Nephron (organoid): ENCODE measurements at regions not wholly inside any gene's neighbourhood (a gene's known extent, or its start where the extent isn't known, plus 50 kb on each side); places are given as distances from the start of the nearest gene placed in this dataset.
A peak's percentile ranks its signal among the peaks of the same experiment; 100 is the strongest.
"Not testable (repeated sequence)": the region's sequence is repeated elsewhere in the genome, so short reads cannot be mapped to it uniquely, and the experiment has no call there.

Experiments
- H3K27ac Mint-ChIP-seq, 3 experiments: 2 replicates each; pipeline ENCODE4 v1.8.0; 2020; ENCODE audit warnings: mixed read lengths in 3 of 3, mild to moderate bottlenecking in 2 of 3, moderate library complexity in 1 of 3
- H3K27me3 Mint-ChIP-seq: 2 replicates; pipeline ENCODE4 v1.8.0; 2021; ENCODE audit warnings: low read depth, mild to moderate bottlenecking, moderate library complexity, mixed read lengths
- H3K36me3 Mint-ChIP-seq: 2 replicates; pipeline ENCODE4 v1.8.0; 2020; ENCODE audit warnings: low read depth, mixed read lengths
- H3K4me1 Mint-ChIP-seq: 2 replicates; pipeline ENCODE4 v1.8.0; 2020; ENCODE audit warnings: mixed read lengths
- H3K4me3 Mint-ChIP-seq, 3 experiments: 2 replicates each; pipeline ENCODE4 v1.8.0; 2020; ENCODE audit warnings: mild to moderate bottlenecking in 3 of 3, mixed read lengths in 3 of 3, moderate library complexity in 2 of 3
- H3K9me3 Mint-ChIP-seq: 2 replicates; pipeline ENCODE4 v1.8.0; 2020; ENCODE audit warnings: mixed read lengths
- TF ChIP-seq, protein P1 (sequence below), 3 experiments: fragments of 200-600 bp; sonication (generic); IDR thresholded peaks; one replicate each; pipeline ENCODE4 v1.5.0; 2021; ENCODE audit warnings: antibody characterized with exemption in 3 of 3; ENCODE audit not compliant: unreplicated experiment in 3 of 3

GRCh38 chr11:39345834-39346442 lies 2113.5 kb downstream of the LRRC4C start:
- Mint-ChIP-seq H3K4me1 (peaks cover 17% of the 10 kb centered on the region), H3K36me3 (no peaks in the 10 kb centered on the region), H3K27ac (peak overlapping the region; percentile 59 to 69 (median 61)), H3K4me3 (peak overlapping the region in 1 of 3 experiments; percentile 3), H3K27me3 (no peaks in the 10 kb centered on the region), H3K9me3 (no peaks in the 10 kb centered on the region)
- TF ChIP-seq, protein P1, sequence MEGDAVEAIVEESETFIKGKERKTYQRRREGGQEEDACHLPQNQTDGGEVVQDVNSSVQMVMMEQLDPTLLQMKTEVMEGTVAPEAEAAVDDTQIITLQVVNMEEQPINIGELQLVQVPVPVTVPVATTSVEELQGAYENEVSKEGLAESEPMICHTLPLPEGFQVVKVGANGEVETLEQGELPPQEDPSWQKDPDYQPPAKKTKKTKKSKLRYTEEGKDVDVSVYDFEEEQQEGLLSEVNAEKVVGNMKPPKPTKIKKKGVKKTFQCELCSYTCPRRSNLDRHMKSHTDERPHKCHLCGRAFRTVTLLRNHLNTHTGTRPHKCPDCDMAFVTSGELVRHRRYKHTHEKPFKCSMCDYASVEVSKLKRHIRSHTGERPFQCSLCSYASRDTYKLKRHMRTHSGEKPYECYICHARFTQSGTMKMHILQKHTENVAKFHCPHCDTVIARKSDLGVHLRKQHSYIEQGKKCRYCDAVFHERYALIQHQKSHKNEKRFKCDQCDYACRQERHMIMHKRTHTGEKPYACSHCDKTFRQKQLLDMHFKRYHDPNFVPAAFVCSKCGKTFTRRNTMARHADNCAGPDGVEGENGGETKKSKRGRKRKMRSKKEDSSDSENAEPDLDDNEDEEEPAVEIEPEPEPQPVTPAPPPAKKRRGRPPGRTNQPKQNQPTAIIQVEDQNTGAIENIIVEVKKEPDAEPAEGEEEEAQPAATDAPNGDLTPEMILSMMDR (IDR thresholded peaks at IDR 0.05; ENCODE audit: unreplicated experiment in 3 of 3) = no peak

DNA sequence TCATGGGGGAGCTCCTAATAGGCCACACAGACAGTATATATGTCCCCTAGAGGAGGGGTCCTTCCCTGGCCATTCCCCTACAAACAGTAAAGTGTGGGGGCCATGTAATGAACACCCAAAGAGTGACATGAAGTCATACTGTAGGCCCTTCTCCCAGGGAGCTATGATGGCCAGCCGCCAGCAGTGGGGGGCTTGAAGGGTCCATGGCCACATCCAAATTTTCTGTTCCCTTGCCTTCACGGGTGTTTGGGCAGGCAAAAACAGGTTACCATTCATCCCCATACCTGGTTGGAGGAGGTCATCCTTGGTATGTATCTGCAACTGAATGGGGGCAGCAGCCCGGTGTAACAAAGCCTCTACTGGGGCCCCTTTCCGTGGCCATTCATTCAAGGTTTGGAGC lies 2118.0 kb downstream of the LRRC4C start:
- H3K27me3 Mint-ChIP-seq = no peaks in the 10 kb centered on the region
- H3K4me3 Mint-ChIP-seq = no peak overlapping the region
- peaks cover 15% of the 10 kb centered on the region for H3K9me3 Mint-ChIP-seq
- H3K4me1 Mint-ChIP-seq = peaks cover 17% of the 10 kb centered on the region
- TF ChIP-seq, protein P1 (IDR thresholded peaks at IDR 0.05; ENCODE audit: unreplicated experiment in 3 of 3) = no peak
- H3K36me3 Mint-ChIP-seq = peaks cover 4% of the 10 kb centered on the region
- H3K27ac Mint-ChIP-seq = no peak overlapping the region

DNA sequence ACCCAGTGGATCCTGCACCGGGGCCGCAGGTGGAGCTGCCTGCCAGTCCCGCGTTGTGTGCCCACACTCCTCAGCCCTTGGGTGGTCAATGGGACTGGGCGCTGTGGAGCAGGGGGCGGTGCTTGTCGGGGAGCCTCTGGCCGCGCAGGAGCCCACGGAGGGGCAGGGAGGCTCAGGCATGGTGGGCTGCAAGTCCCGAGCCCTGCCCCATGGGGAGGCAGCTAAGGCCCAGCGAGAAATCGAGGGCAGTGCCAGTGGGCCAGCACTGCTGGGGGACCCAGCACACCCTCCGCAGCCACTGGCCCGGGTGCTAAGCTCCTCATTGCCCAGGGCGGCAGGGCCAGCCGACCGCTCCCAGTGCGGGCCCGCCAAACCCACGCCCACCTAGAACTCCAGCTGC lies 2126.4 kb downstream of the LRRC4C start:
- H3K9me3 Mint-ChIP-seq = peaks cover 17% of the 10 kb centered on the region
- H3K27me3 Mint-ChIP-seq, H3K27ac Mint-ChIP-seq, H3K36me3 Mint-ChIP-seq, H3K4me1 Mint-ChIP-seq, H3K4me3 Mint-ChIP-seq: not testable (repeated sequence)

DNA sequence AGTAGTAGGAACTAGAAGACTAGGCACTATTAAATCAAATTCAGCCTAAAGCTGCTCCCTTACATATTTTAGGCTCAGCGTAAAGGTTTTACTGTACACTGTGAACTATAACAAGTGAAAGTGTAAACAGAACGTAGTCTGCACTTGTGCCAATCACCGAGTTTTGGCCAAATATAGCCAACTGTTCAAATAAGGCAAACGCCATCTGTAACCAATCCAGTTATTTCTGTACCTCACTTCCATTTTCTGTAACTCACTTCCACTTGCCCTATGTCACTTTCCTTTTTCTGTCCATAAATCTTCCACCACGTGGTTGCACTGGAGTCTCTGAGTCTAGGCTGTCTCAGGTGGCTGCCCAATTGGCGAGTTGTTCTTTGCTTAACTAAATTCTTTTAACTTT lies 2132.2 kb downstream of the LRRC4C start:
- H3K36me3 Mint-ChIP-seq = no peaks in the 10 kb centered on the region
- no peak overlapping the region for H3K4me3 Mint-ChIP-seq
- no peaks in the 10 kb centered on the region for H3K4me1 Mint-ChIP-seq
- TF ChIP-seq, protein P1 (IDR thresholded peaks at IDR 0.05; ENCODE audit: unreplicated experiment in 3 of 3) = no peak
- no peaks in the 10 kb centered on the region for H3K27me3 Mint-ChIP-seq
- no peak overlapping the region for H3K27ac Mint-ChIP-seq
- H3K9me3 Mint-ChIP-seq = peaks cover 5% of the 10 kb centered on the region

DNA sequence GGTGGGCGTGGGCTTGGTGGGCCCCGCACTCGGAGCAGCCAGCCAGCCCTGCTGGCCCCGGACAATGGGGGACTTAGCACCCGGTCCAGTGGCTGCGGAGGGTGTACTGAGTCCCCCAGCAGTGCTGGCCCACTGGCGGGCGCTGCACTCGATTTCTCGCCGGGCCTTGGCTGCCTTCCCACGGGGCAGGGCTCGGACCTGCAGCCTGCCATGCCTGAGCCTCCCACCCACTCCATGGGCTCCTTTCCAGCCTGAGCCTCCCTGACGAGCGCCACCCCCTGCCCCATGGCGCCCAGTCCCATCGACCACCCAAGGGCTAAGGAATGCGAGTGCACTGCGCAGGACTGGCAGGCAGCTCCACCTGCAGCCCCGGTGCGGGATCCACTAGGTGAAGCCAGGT lies 2147.6 kb downstream of the LRRC4C start:
- not testable (repeated sequence) for H3K27me3 Mint-ChIP-seq, H3K27ac Mint-ChIP-seq, H3K4me1 Mint-ChIP-seq, H3K36me3 Mint-ChIP-seq, H3K4me3 Mint-ChIP-seq
- H3K9me3 Mint-ChIP-seq = peaks cover 25% of the 10 kb centered on the region

DNA sequence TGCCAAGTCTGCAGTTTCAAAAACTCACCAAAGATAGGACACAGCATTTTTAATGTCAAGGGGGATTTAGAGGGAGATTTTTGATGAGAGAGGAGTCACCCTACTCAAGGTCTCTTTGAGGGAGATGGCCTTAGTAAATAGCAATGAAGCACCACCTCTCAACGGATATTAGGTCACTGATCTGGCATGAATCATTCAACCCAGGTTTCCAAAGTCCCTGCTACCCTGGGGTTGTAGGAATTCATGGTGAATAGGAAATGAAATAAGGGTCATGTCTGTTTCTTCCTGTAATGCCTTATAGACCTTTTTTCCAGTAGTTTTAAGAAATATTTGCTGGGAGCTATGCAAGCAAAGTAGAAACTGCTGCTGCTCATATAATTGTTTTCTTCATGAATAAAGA lies 2154.9 kb downstream of the LRRC4C start:
- peaks cover 15% of the 10 kb centered on the region for H3K9me3 Mint-ChIP-seq
- peak overlapping the region in 1 of 3 experiments; percentile 4 for H3K27ac Mint-ChIP-seq
- H3K36me3 Mint-ChIP-seq = no peaks in the 10 kb centered on the region
- H3K27me3 Mint-ChIP-seq = no peaks in the 10 kb centered on the region
- TF ChIP-seq, protein P1 (IDR thresholded peaks at IDR 0.05; ENCODE audit: unreplicated experiment in 3 of 3) = no peak
- H3K4me3 Mint-ChIP-seq = no peak overlapping the region
- H3K4me1 Mint-ChIP-seq = peaks cover 15% of the 10 kb centered on the region

DNA sequence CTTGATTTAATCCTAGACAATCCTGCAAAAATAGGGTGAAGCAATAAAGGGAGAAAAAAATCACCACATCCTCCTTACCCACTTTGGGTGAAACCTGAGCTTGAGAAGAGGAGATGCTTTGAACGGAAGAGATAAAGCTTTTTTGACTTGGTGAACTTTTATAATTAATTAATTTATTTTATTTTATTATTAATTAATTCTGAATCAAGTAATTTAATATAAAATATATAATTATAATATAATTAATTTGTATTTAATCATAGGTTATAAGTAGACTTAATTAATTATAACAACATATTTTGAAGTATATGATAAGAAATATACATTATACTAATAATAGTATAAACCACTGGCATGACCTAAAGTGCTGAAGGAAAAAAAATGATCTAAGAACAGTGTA lies 2164.8 kb downstream of the LRRC4C start:
- Mint-ChIP-seq H3K4me3 (no peak overlapping the region), H3K27me3 (no peaks in the 10 kb centered on the region), H3K27ac (no peak overlapping the region), H3K36me3 (no peaks in the 10 kb centered on the region), H3K9me3 (peaks cover 25% of the 10 kb centered on the region), H3K4me1 (no peaks in the 10 kb centered on the region)
- TF ChIP-seq, protein P1 (IDR thresholded peaks at IDR 0.05; ENCODE audit: unreplicated experiment in 3 of 3) = no peak
